HAP-1 (cell line): ENCODE measurements at regions not wholly inside any gene's neighbourhood (a gene's known extent, or its start where the extent isn't known, plus 50 kb on each side); places are given as distances from the start of the nearest gene placed in this dataset.

Source experiments
- DNase-seq, 2 experiments: peaks; one replicate each; pipeline ENCODE4 v3.0.0-alpha.2; 2016 to 2020; ENCODE audit warnings: low spot score in 2 of 2
- H3K27me3 ChIP-seq: fragments of 250-450 bp; sonication (Bioruptor Pico); 2 replicates; pipeline ENCODE4 v1.5.1; 2020; ENCODE audit warnings: low read depth, mild to moderate bottlenecking, moderate library complexity
- H3K36me3 ChIP-seq: fragments of 250-450 bp; sonication (Bioruptor Pico); replicated peaks from 2 replicates; pipeline ENCODE4 v1.5.1; 2020; ENCODE audit warnings: mild to moderate bottlenecking
- H3K4me1 ChIP-seq: fragments of 250-450 bp; sonication (Bioruptor Pico); 2 replicates; pipeline ENCODE4 v1.5.1; 2020; ENCODE audit warnings: mild to moderate bottlenecking
- H3K4me3 ChIP-seq: fragments of 250-450 bp; sonication (Bioruptor Pico); 2 replicates; pipeline ENCODE4 v1.5.1; 2020; ENCODE audit warnings: mild to moderate bottlenecking, moderate library complexity
- H3K9me3 ChIP-seq: fragments of 250-450 bp; sonication (Bioruptor Pico); 2 replicates; pipeline ENCODE4 v1.5.1; 2020; ENCODE audit warnings: mild to moderate bottlenecking, moderate library complexity
- in situ Hi-C: fragments of 300-500 bp; cut with MboI; formaldehyde crosslinking; loops from 3 replicates; pipeline ENCODE4 v1.14.3; 2020; ENCODE audit warnings: low sequenced_read_pairs, inconsistent platforms, mixed read lengths

- in situ Hi-C loops, result no loop called here
- H3K4me1 ChIP-seq, result no peaks in the 10 kb centered on the region
- no peak overlapping the region for H3K4me3 ChIP-seq
- no peaks in the 10 kb centered on the region for H3K27me3 ChIP-seq
- DNase-seq, result no peak
- H3K9me3 ChIP-seq, result no peaks in the 10 kb centered on the region; the same call in 1 of the 2 replicates
- H3K36me3 ChIP-seq, result no peaks in the 10 kb centered on the region
Measured at GRCh38 chr3:127056281-127056680, 73.4 kb downstream of the PLXNA1 start.

GRCh38 chr3:127056976-127057375 is 74.1 kb downstream of the PLXNA1 start:
- in situ Hi-C loops, result no loop called here

GRCh38 chr3:127059072-127059471 is 76.2 kb downstream of the PLXNA1 start:
- Histone ChIP-seq H3K27me3 (no peaks in the 10 kb centered on the region), H3K4me1 (no peaks in the 10 kb centered on the region), H3K9me3 (no peaks in the 10 kb centered on the region; the same call in 1 of the 2 replicates), H3K36me3 (no peaks in the 10 kb centered on the region), H3K4me3 (no peak overlapping the region)
- in situ Hi-C loops, result no loop called here
- DNase-seq, result no peak

More at GRCh38 chr3:127056976-127057375, 74.1 kb downstream of the PLXNA1 start:
- Histone ChIP-seq H3K4me1 (no peaks in the 10 kb centered on the region), H3K9me3 (no peaks in the 10 kb centered on the region; the same call in 1 of the 2 replicates), H3K36me3 (no peaks in the 10 kb centered on the region), H3K27me3 (no peaks in the 10 kb centered on the region), H3K4me3 (no peak overlapping the region)
- no peak for DNase-seq

- no peaks in the 10 kb centered on the region for H3K36me3 ChIP-seq
- H3K4me3 ChIP-seq, result no peak overlapping the region
- no peaks in the 10 kb centered on the region; the same call in 1 of the 2 replicates for H3K9me3 ChIP-seq
- in situ Hi-C loops, result no loop called here
- DNase-seq, result no peak
- no peaks in the 10 kb centered on the region for H3K27me3 ChIP-seq
- no peaks in the 10 kb centered on the region for H3K4me1 ChIP-seq
Measured at GRCh38 chr3:127061641-127062040, 78.7 kb downstream of the PLXNA1 start.

DNA sequence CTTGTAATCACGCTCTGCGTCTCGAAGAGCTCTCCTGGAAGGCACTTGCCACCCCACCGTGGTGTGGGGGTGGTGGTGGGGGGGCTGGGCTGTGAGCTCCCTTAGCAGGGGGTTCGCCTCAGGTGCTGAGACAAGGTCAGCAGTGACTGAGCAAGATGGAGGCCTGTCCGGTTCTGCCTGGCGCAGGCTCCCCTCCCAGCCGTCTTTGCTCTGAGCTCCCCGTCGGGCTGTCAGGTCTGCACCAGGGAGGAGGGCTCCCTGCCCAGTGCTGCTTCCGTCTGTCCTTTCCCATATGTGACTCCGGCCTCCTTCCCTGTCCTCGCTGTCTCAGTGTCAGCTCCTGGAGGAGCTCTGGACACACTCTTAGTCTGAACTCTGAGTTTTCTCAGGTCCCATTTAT is 80.0 kb downstream of the PLXNA1 start:
- no peaks in the 10 kb centered on the region for H3K9me3 ChIP-seq
- DNase-seq, result no peak
- in situ Hi-C loops, result no loop called here

GRCh38 chr3:127063916-127064315 is 81.0 kb downstream of the PLXNA1 start:
- in situ Hi-C loops, result no loop called here
- Histone ChIP-seq H3K36me3 (no peaks in the 10 kb centered on the region), H3K4me3 (no peak overlapping the region), H3K9me3 (no peaks in the 10 kb centered on the region), H3K4me1 (no peaks in the 10 kb centered on the region), H3K27me3 (no peaks in the 10 kb centered on the region)
- DNase-seq, result no peak

More for the DNA sequence above, 80.0 kb downstream of the PLXNA1 start:
- Histone ChIP-seq H3K4me3 (no peak overlapping the region), H3K36me3 (no peaks in the 10 kb centered on the region), H3K4me1 (no peaks in the 10 kb centered on the region), H3K27me3 (no peaks in the 10 kb centered on the region)

DNA sequence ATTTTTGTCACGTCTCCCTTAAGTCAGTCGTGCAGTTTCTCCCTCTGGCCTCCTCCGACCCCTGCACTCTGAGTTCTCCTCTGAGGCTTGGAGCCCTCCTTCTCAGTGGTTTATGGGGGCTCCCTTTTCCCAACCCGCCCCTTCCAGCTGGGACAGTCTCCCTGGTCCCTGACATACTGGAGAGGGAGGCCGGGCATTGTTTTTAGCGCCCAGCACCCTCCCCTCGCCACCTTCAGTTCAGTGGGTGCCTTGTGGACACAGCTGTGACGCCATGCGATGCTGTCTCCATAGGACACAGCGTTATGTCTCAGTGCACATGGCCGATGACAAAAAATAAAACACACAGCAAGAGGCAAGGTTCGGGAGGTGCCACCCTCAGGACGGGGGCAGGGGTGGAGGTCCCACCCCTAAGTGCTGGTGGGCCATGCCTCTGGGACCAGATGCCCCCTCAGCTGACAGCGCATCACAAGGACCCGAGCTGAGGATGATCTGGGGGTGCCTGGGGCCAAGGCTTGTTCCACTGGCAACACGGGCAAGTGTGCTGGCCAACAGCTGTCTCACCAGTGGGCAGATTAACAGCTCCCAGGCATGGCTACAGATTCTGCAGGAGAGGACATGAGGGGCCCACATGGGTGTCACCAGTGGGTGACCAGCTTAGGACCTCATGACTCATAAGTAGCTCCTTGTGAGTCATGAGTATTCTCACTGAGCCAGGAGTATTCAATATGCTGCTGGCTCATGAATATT is 81.6 kb downstream of the PLXNA1 start:
- DNase-seq, result no peak
- in situ Hi-C loops, result no loop called here
- H3K9me3 ChIP-seq, result no peaks in the 10 kb centered on the region
- no peaks in the 10 kb centered on the region for H3K4me1 ChIP-seq
- no peak overlapping the region for H3K4me3 ChIP-seq
- no peaks in the 10 kb centered on the region for H3K36me3 ChIP-seq
- H3K27me3 ChIP-seq, result no peaks in the 10 kb centered on the region

DNA sequence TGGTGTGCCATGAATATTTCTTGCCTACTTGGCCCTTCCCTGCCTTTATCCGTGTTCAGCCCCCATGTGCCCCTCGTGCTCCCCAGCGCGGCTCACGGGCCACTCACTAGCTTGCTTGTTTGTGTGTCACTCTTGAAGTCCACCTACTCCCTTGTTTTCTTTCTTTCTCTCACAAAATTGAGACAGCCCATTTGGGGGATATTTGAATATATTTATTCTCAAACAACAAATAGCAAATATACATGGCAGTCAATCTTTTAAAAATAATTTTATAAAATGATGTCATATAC is 82.2 kb downstream of the PLXNA1 start:
- H3K9me3 ChIP-seq, result no peaks in the 10 kb centered on the region
- no peak overlapping the region for H3K4me3 ChIP-seq
- H3K36me3 ChIP-seq, result no peaks in the 10 kb centered on the region
- in situ Hi-C loops, result no loop called here
- H3K4me1 ChIP-seq, result no peaks in the 10 kb centered on the region
- H3K27me3 ChIP-seq, result no peaks in the 10 kb centered on the region
- DNase-seq, result no peak

DNA sequence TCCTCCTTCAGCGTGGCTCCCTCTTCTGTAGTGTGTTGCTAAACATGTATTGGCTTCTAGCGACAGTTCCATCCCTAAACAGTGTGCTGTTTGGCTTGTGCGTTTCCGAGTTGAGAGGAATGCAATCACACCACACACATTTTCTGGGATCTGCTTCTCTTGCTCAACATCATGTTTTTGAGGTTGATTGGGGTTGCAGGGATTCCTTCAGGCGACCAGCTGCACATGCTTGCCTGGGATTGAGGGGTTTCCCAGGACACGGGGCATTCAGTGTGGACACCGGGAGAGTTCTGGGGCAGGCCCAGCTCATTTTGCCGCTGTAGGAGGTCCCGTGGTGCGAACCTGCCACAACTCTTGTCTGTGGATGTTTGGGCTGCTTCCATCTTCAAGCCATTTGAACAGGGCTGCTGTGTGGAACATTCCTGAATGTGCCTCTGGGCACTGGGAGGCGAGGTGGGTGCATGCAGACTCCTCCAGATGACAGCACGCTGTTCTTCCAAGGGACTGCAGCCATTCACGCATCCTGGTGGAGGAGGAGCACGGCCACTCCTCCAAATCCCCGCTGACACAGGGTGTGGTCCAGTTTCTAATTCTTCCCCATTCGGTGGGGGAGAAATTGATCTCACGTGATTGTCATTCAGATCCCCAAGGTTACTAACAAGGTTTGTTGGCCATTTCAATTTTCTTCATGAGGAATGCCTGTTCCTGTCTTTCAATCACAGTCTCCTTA is 82.8 kb downstream of the PLXNA1 start:
- no peak for DNase-seq
- H3K4me1 ChIP-seq, result no peaks in the 10 kb centered on the region
- H3K9me3 ChIP-seq, result no peaks in the 10 kb centered on the region
- H3K36me3 ChIP-seq, result no peaks in the 10 kb centered on the region
- H3K27me3 ChIP-seq, result no peaks in the 10 kb centered on the region
- in situ Hi-C loops, result no loop called here
- H3K4me3 ChIP-seq, result no peak overlapping the region

- Histone ChIP-seq H3K9me3 (no peaks in the 10 kb centered on the region), H3K4me3 (no peak overlapping the region), H3K4me1 (no peaks in the 10 kb centered on the region), H3K36me3 (no peaks in the 10 kb centered on the region), H3K27me3 (no peaks in the 10 kb centered on the region)
- no peak for DNase-seq
- in situ Hi-C loops, result no loop called here
Measured at GRCh38 chr3:127066635-127067034, 83.7 kb downstream of the PLXNA1 start.

DNA sequence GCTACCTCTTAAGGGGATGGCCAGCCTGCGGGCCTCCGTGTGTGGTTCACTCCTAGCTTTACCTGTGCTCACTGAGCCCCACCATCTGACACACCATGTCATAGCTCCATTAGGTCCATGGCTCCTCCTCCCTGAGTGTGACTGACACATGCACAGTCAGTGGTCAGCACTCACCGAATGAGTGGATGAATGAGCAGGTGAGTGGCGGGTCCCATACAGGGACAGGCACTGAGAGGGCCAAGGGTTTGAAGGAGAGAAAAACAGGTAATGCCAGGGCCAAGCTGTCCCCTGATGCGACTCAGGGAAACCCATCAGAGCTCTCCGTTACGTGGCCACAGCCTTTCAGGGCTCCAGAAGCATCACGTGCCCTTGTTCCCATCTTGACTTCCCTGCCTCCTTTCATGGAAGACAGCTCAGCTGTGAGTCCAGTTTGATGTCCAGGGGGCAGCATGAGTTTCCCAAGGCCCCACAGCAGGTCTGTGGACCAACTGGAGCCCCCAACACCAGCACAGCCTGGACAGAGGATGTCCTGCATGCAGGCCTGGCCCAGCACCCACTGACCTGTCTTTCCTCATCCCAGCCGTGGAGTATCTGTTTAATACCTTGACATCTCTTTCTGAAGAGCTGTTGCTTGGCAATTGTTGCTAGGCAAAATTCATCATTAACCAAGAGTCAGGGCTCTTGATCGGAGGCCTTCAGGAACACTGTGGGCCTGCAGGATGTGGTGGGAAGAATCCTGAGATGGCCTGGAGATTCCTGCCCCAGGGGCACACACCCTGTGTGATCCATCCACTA is 84.4 kb downstream of the PLXNA1 start:
- H3K27me3 ChIP-seq, result no peaks in the 10 kb centered on the region
- in situ Hi-C loops, result no loop called here
- H3K9me3 ChIP-seq, result no peaks in the 10 kb centered on the region
- H3K36me3 ChIP-seq, result no peaks in the 10 kb centered on the region
- H3K4me1 ChIP-seq, result no peaks in the 10 kb centered on the region
- no peak overlapping the region for H3K4me3 ChIP-seq
- no peak for DNase-seq

DNA sequence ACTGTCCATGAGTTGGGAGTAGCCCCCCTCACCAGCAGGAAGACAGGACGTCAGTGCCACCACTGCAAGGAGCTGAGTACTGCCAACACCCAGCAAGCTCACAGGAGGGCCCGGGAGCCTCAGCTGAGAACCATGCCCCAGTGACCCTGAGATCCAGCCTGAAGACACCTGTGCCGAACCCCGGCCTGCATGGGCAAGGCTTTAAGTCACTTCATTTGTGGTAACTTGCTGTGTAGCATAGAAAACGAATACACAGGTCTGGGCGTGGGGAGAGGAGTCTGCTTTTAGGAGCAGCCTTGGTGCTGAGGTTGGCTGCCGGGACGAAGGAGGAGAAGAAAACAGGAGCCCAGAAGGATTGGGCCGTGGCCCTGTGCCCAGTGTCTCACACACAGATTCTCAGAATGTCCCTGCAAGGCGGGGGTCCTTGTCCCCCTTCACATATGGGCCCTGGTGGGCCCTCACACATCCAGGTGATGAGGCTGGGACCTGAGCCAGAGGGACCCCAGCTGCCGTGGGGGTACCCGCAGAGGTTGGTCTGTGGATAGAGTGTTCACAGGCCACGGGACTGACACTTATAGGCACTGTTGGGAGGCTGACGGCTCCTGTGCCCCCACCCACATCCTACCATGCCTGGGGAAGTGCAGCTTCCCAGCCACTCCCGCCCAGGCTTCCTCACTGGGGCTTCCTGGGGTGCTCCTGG is 85.3 kb downstream of the PLXNA1 start:
- H3K36me3 ChIP-seq, result no peaks in the 10 kb centered on the region
- in situ Hi-C loops, result no loop called here
- no peaks in the 10 kb centered on the region for H3K9me3 ChIP-seq
- H3K27me3 ChIP-seq, result no peaks in the 10 kb centered on the region
- no peaks in the 10 kb centered on the region for H3K4me1 ChIP-seq
- DNase-seq, result no peak
- no peak overlapping the region for H3K4me3 ChIP-seq

DNA sequence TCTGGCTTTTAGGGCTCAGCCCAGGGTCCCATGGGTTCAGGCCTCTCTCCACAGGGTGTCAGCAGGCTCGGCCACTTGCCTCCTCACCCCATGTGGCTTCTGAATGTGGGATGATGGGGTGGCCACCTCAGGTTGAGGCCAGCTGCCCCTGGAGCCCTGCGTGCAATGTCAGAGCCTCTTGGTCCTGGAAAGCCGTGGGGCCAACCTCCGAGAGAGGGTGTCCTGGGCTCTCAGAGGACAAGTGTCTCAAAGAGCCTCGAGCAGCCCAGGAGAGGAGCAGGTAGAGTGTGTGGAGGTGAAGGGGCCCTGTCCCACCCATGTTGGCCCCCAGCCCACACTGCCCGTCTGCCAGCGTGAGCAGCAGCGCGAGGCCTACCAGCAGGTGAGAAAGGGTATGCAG is 86.0 kb downstream of the PLXNA1 start:
- no peak for DNase-seq
- Histone ChIP-seq H3K9me3 (no peaks in the 10 kb centered on the region), H3K27me3 (no peaks in the 10 kb centered on the region), H3K4me3 (no peak overlapping the region), H3K4me1 (no peaks in the 10 kb centered on the region), H3K36me3 (no peaks in the 10 kb centered on the region)
- in situ Hi-C loops, result no loop called here
